ENCODE measurements at regions not wholly inside any gene's neighbourhood (a gene's known extent, or its start where the extent isn't known, plus 50 kb on each side); places are given as distances from the start of the nearest gene placed in this dataset.

- no peak for TF ChIP-seq EP300 (IDR thresholded peaks at IDR 0.05)
- TF ChIP-seq CTCF (IDR thresholded peaks at IDR 0.05), result no peak
- no peak for TF ChIP-seq POLR2AphosphoS5 (IDR thresholded peaks at IDR 0.05)
- no peak for TF ChIP-seq POLR2A (IDR thresholded peaks at IDR 0.05)
Observed at GRCh38 chr2:128812183-128812940, 493.7 kb upstream of the HS6ST1 start.

All from gastroesophageal sphincter (tissue), 3 donors.